ENCODE measurements at regions not wholly inside any gene's neighbourhood (a gene's known extent, or its start where the extent isn't known, plus 50 kb on each side); places are given as distances from the start of the nearest gene placed in this dataset.
A peak's percentile ranks its signal among the peaks of the same experiment; 100 is the strongest.

DNA sequence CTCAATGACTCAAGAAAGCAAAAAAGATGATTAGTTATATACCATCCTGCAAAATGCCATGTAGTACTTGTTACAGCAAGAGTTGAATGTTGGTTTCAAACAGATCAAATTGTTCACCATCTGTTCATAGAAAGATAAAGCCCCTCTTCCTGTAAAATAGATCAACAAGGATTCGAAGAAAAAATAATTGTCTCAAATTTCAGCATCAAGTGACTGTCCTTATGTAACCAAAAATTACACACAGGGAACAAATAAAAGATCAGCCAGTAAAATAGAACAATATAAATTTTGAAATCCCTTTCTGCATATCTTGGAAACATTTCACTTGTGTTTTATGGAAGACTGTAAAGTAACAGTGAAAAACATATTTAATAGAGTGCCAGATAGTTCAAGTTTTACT lies 165.1 kb upstream of the STAC start:
- in situ Hi-C loops (cut with HindIII; ENCODE audit: low sequenced_read_pairs), result no loop called here
- H3K4me3 ChIP-seq (ENCODE audit: low read depth, low read length), result no peak overlapping the region
- DNase-seq (ENCODE audit: low read depth), result no peak
- TF ChIP-seq, protein P1, sequence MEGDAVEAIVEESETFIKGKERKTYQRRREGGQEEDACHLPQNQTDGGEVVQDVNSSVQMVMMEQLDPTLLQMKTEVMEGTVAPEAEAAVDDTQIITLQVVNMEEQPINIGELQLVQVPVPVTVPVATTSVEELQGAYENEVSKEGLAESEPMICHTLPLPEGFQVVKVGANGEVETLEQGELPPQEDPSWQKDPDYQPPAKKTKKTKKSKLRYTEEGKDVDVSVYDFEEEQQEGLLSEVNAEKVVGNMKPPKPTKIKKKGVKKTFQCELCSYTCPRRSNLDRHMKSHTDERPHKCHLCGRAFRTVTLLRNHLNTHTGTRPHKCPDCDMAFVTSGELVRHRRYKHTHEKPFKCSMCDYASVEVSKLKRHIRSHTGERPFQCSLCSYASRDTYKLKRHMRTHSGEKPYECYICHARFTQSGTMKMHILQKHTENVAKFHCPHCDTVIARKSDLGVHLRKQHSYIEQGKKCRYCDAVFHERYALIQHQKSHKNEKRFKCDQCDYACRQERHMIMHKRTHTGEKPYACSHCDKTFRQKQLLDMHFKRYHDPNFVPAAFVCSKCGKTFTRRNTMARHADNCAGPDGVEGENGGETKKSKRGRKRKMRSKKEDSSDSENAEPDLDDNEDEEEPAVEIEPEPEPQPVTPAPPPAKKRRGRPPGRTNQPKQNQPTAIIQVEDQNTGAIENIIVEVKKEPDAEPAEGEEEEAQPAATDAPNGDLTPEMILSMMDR (IDR thresholded peaks at IDR 0.05; ENCODE audit: low read depth, low read length, missing control alignments), result no peak

DNA sequence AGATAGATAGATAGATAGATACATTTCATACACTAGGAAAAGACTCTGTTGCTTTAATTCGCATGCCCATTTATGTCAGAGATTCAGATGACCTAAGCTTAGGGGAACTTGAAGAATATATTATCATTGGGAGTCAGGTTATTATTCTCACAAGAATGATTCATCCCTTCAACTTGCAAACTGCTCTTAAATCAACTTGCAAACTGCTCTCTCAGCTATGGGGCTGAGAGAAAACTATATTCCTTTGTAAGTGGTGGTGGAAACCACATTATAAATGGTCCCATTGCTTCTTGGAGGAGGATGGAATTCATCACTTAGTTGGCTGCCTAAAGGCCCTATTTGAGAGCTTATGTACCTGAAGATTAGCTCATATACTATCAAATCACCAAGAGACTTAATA lies 160.9 kb upstream of the STAC start:
- TF ChIP-seq, protein P1 (IDR thresholded peaks at IDR 0.05; ENCODE audit: low read depth, low read length, missing control alignments), result no peak
- peak; percentile 51 for DNase-seq (ENCODE audit: low read depth)
- no peak overlapping the region for H3K4me3 ChIP-seq (ENCODE audit: low read depth, low read length)
- in situ Hi-C loops (cut with HindIII; ENCODE audit: low sequenced_read_pairs), result no loop called here

DNA sequence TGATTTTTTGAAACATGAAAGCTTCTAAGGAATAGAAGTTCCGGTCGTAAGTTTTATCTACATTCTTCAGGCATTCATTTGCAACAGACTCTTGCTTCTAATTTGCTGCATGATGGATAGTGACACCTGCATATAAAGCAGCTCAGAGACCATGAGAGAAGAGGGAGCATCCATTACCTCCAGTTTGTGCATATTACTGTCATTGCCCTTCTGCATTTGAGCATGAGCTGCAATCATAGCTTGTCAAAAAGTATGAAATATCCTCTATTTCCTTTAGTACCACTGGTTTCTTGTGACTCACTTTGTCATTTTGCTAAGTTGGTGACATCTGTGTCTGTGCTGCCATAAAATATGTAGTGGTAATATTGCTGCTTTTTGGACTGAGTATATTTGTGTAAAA lies 160.1 kb upstream of the STAC start:
- TF ChIP-seq, protein P1 (IDR thresholded peaks at IDR 0.05; ENCODE audit: low read depth, low read length, missing control alignments), result no peak
- no peak for DNase-seq (ENCODE audit: low read depth)
- in situ Hi-C loops (cut with HindIII; ENCODE audit: low sequenced_read_pairs), result no loop called here
- no peak overlapping the region for H3K4me3 ChIP-seq (ENCODE audit: low read depth, low read length)

DNA sequence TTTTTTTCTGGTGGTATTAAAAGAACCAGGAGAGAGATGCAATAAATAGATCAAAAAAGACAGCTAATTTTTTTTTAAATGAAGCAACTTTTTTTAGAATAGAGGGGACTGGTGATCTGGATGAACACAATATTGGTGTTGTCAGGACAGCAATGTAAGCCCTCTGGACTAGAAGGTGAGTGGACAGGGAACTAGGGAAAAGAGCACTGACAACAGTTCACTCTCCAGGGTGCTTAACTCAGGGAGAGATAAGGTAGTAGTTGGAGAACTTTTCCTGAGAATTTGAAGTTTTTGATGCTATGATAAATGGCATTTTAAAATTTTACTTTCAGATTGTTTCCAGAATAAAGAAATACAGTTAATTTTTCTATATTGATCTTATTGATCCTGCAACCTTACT lies 158.3 kb upstream of the STAC start:
- no peak for DNase-seq (ENCODE audit: low read depth)
- in situ Hi-C loops (cut with HindIII; ENCODE audit: low sequenced_read_pairs), result no loop called here
- no peak overlapping the region for H3K4me3 ChIP-seq (ENCODE audit: low read depth, low read length)
- TF ChIP-seq, protein P1 (IDR thresholded peaks at IDR 0.05; ENCODE audit: low read depth, low read length, missing control alignments), result no peak

DNA sequence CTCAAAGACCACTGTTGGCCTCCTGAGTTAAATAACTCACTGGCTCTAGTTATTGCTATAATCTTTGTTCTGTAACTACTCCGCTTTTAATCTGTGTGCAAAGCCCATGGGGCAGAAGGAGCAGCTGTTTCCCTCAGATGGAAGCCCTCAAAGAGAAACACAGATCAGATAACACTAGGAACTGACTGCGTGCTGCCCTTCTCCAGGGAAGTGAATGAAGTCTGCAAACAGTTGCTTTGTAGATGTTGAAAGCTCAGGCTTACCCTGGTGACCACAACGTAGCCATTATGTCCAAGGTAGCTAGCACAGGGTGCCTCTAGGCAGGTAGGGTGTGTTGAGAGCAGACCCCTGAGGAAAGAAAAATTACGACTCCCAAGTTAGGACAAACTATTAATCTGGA lies 152.3 kb upstream of the STAC start:
- TF ChIP-seq, protein P1 (IDR thresholded peaks at IDR 0.05; ENCODE audit: low read depth, low read length, missing control alignments), result no peak
- H3K4me3 ChIP-seq (ENCODE audit: low read depth, low read length), result no peak overlapping the region
- DNase-seq (ENCODE audit: low read depth), result no peak
- in situ Hi-C loops (cut with HindIII; ENCODE audit: low sequenced_read_pairs), result no loop called here

DNA sequence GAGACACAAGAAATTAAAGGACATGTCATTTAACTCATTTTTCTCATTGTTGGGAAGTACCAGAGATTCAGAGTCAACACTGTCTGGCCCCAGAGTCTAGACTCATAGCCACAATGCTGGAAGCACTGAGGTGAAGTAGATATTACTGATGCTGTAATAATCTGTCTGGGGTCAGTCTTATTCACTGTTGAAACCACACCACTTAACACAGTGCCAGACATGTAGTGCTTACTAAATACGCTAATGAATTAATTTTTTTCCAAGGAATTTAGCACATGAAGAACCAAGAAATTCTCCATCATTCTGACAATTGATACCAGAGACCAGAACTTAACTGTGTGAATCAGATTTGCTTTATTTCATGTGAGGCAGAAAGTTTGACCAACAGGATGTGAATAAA lies 150.8 kb upstream of the STAC start:
- no peak overlapping the region for H3K4me3 ChIP-seq (ENCODE audit: low read depth, low read length)
- TF ChIP-seq, protein P1 (IDR thresholded peaks at IDR 0.05; ENCODE audit: low read depth, low read length, missing control alignments), result no peak
- DNase-seq (ENCODE audit: low read depth), result no peak
- in situ Hi-C loops (cut with HindIII; ENCODE audit: low sequenced_read_pairs), result no loop called here
